ENCODE measurements at regions not wholly inside any gene's neighbourhood (a gene's known extent, or its start where the extent isn't known, plus 50 kb on each side); places are given as distances from the start of the nearest gene placed in this dataset.

GRCh38 chr22:46069521-46070214 is 80.7 kb upstream of the PPARA start:
- intact Hi-C loops (cut with DNase I; ENCODE audit: low total_unique reads): loop anchor here (10.0 kb wide), 1 partner anchor 55 kb away; no protein-coding TSS in a partner anchor
- H3K4me1 ChIP-seq: peaks cover 27 to 70% (median 40%) of the 10 kb centered on the region in 4 donors
- peak; percentile 76 to 91 (median 89) for TF ChIP-seq POLR2AphosphoS5 (IDR thresholded peaks at IDR 0.05)
- TF ChIP-seq POLR2A (IDR thresholded peaks at IDR 0.05): peak in 2 of 4 donors; percentile 74 to 86
- TF ChIP-seq EP300 (IDR thresholded peaks at IDR 0.05): no peak
- TF ChIP-seq CTCF (IDR thresholded peaks at IDR 0.05): no peak
- H3K4me3 ChIP-seq: peak overlapping the region; percentile 65 to 83 (median 72)
- DNase-seq: peak; percentile 84
- WGBS, 5 donors: 3 to 12% (median 9%) methylated on average over 22 to 24 of the region's 24 CpGs
- peaks cover 0 to 6% (median 0%) of the 10 kb centered on the region in 4 donors for H3K36me3 ChIP-seq
- no peaks in the 10 kb centered on the region for H3K27me3 ChIP-seq
- H3K9me3 ChIP-seq: no peaks in the 10 kb centered on the region
- peak overlapping the region; percentile 99 to 100 (median 100) for H3K27ac ChIP-seq

- Histone ChIP-seq H3K9me3 (no peaks in the 10 kb centered on the region), H3K27ac (peak overlapping the region; percentile 99 to 100 (median 100)), H3K27me3 (no peaks in the 10 kb centered on the region), H3K36me3 (peaks cover 0 to 6% (median 0%) of the 10 kb centered on the region in 4 donors), H3K4me3 (peak overlapping the region; percentile 65 to 83 (median 72)), H3K4me1 (peaks cover 28 to 70% (median 41%) of the 10 kb centered on the region in 4 donors)
- WGBS, 5 donors: 0 to 3% (median 1%) methylated on average over 34 to 57 of the region's 57 CpGs
- peak; percentile 75 to 79 for DNase-seq
- intact Hi-C loops (cut with DNase I; ENCODE audit: low total_unique reads): loop anchor here (10.0 kb wide), 1 partner anchor 56 kb away; no protein-coding TSS in a partner anchor
- TF ChIP-seq EP300 (IDR thresholded peaks at IDR 0.05): no peak
- no peak for TF ChIP-seq POLR2A (IDR thresholded peaks at IDR 0.05)
- no peak for TF ChIP-seq CTCF (IDR thresholded peaks at IDR 0.05)
- peak in 1 of 3 donors; percentile 51 for TF ChIP-seq POLR2AphosphoS5 (IDR thresholded peaks at IDR 0.05)
Observed at GRCh38 chr22:46070215-46070802, 80.0 kb upstream of the PPARA start.

- Histone ChIP-seq H3K36me3 (peaks cover 0 to 10% (median 0%) of the 10 kb centered on the region in 4 donors), H3K27ac (peak overlapping the region; percentile 99 to 100 (median 100)), H3K4me3 (peak overlapping the region; percentile 68 to 91 (median 80)), H3K9me3 (no peaks in the 10 kb centered on the region), H3K4me1 (peaks cover 28 to 70% (median 44%) of the 10 kb centered on the region in 4 donors), H3K27me3 (no peaks in the 10 kb centered on the region)
- 0 to 1% (median 1%) methylated on average over 22 to 105 of the region's 112 CpGs; no CpG with 5 or more reads in 1 of the 5 donors for WGBS, 5 donors
- TF ChIP-seq POLR2AphosphoS5 (IDR thresholded peaks at IDR 0.05) (peak in 2 of 3 donors; percentile 34 to 46), CTCF (IDR thresholded peaks at IDR 0.05) (no peak), POLR2A (IDR thresholded peaks at IDR 0.05) (no peak), EP300 (IDR thresholded peaks at IDR 0.05) (no peak)
- intact Hi-C loops (cut with DNase I; ENCODE audit: low total_unique reads): loop anchor here (10.0 kb wide), 1 partner anchor 56 kb away; no protein-coding TSS in a partner anchor
- DNase-seq: peak; percentile 71 to 91
Observed at GRCh38 chr22:46070803-46071450, 79.4 kb upstream of the PPARA start.

Data from stomach (tissue), 8 donors.